ENCODE measurements at regions not wholly inside any gene's neighbourhood (a gene's known extent, or its start where the extent isn't known, plus 50 kb on each side); places are given as distances from the start of the nearest gene placed in this dataset.

DNA sequence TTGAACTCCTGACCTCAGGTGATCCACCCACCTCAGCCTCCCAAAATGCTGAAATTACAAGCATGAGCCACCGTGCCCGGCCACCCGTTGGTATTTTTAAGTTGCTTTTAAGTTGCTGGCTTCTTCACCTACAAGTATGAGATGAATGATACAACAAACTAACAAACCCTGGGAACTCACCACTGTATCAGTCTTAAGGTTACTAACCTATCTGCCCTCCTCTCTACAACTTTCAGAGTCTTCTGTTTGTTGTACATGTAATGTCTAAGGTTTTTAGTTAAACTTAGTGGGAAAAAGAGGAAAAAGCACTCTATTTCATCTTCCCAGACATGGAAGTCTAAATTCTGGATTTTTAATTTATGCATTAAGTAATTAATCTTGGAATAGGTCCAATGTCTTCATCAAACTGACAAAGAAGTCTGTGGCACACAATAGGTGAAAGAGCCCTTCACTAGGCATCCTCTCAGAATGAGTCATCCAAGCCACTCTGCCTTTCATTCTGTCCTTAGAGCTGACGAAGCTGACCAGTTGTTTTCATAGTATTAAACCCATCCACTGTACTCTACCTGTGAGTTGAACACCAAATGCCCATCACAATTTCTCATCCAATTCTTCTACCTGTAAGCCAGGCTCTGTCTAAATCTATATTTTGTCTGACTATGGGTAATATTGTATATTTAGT lies 936.1 kb downstream of the TUSC7 start:
- POLR2A ChIA-PET (ENCODE audit: partially characterized antibody), result no interaction called here

More for the DNA sequence above, 936.1 kb downstream of the TUSC7 start:
- Histone ChIP-seq H4K8ac (ENCODE audit: extremely low read depth, insufficient read depth, low read length) (no peak overlapping the region), H3K4me1 (replicated peaks in 1 of 4; ENCODE audit: control insufficient read depth in 3 of 4, insufficient read depth in 4 of 4, low read length in 3 of 4) (no peaks in the 10 kb centered on the region), H4K5ac (ENCODE audit: insufficient read length, low read depth, low read length) (no peak overlapping the region), H3K4ac (replicated peaks; ENCODE audit: insufficient read length, low read depth, low read length) (no peak overlapping the region), H3K9me3 (ENCODE audit: insufficient read depth in 2 of 2, low read depth in 1 of 2, low read length in 1 of 2) (no peaks in the 10 kb centered on the region), H2BK12ac (ENCODE audit: low read depth, low read length) (no peak overlapping the region), H3K23me2 (ENCODE audit: low read depth, low read length) (no peaks in the 10 kb centered on the region), H4K20me1 (replicated peaks in 1 of 2; ENCODE audit: control insufficient read depth in 1 of 2, insufficient read depth in 2 of 2, low read length in 2 of 2) (no peaks in the 10 kb centered on the region), H2AK5ac (ENCODE audit: low read depth, low read length) (no peak overlapping the region), H3K56ac (replicated peaks; ENCODE audit: insufficient read length, low read depth, low read length) (no peak overlapping the region), H3K79me1 (ENCODE audit: low read depth, low read length) (no peaks in the 10 kb centered on the region), H2AFZ (ENCODE audit: low read length) (no peak overlapping the region), H2BK5ac (ENCODE audit: low read depth, low read length) (no peak overlapping the region), H4K91ac (replicated peaks; ENCODE audit: insufficient read length, low read length) (no peak overlapping the region), H3K4me3 (ENCODE audit: extremely low read depth in 1 of 4, insufficient read depth in 2 of 4, low read depth in 3 of 4, low read length in 4 of 4) (no peak overlapping the region), H3K14ac (ENCODE audit: insufficient read length) (no peak overlapping the region), H2BK120ac (replicated peaks; ENCODE audit: low read depth, low read length) (no peak overlapping the region), H3K4me2 (ENCODE audit: insufficient read depth in 1 of 2, low read depth in 2 of 2, low read length in 2 of 2) (no peak overlapping the region), H3K9ac (replicated peaks in 1 of 4; ENCODE audit: extremely low read depth in 1 of 4, low read depth in 3 of 4, low read length in 3 of 4) (no peak overlapping the region), H3K23ac (ENCODE audit: insufficient read length) (no peak overlapping the region), H3K79me2 (ENCODE audit: control insufficient read depth in 1 of 2, insufficient read depth in 2 of 2, low read length in 2 of 2) (no peaks in the 10 kb centered on the region), H3K36me3 (ENCODE audit: control insufficient read depth in 2 of 4, insufficient read depth in 4 of 4, low read length in 3 of 4) (no peaks in the 10 kb centered on the region), H3K18ac (ENCODE audit: extremely low read depth, low read length) (no peak overlapping the region), H3K27me3 (replicated peaks in 1 of 4; ENCODE audit: control insufficient read depth in 3 of 4, extremely low read depth in 1 of 4, insufficient read depth in 3 of 4, low read length in 3 of 4) (no peaks in the 10 kb centered on the region), H3K27ac (ENCODE audit: low read depth, low read length) (no peak overlapping the region), H2BK15ac (ENCODE audit: low read length) (no peak overlapping the region), H2BK20ac (ENCODE audit: low read length) (no peak overlapping the region)
- TF ChIP-seq JUND (IDR thresholded peaks at IDR 0.05; ENCODE audit: low read length), result 0 out of 2 replicates have a peak, but pooled peaks have one; percentile 39
- no peak for TF ChIP-seq HDAC6 (IDR thresholded peaks at IDR 0.05; ENCODE audit: low read depth, low read length)
- FAIRE-seq (no peak), DNase-seq (ENCODE audit: low read depth in 1 of 2, low spot score in 2 of 2) (no peak)
- CTCF ChIA-PET (ENCODE audit: partially characterized antibody), result no interaction called here
- WGBS, 2 experiments (ENCODE audit: extremely low coverage in 1 of 2, insufficient coverage in 1 of 2, insufficient read length in 1 of 2, insufficient replicate concordance in 2 of 2, low coverage in 1 of 2, low lambda C conversion rate in 2 of 2, missing lambda C conversion rate in 1 of 2), result 97% methylated on average over 4 of the region's 4 CpGs; no CpG with 5 or more reads in 1 of the 2 experiments
